ENCODE measurements at regions not wholly inside any gene's neighbourhood (a gene's known extent, or its start where the extent isn't known, plus 50 kb on each side); places are given as distances from the start of the nearest gene placed in this dataset.

DNA sequence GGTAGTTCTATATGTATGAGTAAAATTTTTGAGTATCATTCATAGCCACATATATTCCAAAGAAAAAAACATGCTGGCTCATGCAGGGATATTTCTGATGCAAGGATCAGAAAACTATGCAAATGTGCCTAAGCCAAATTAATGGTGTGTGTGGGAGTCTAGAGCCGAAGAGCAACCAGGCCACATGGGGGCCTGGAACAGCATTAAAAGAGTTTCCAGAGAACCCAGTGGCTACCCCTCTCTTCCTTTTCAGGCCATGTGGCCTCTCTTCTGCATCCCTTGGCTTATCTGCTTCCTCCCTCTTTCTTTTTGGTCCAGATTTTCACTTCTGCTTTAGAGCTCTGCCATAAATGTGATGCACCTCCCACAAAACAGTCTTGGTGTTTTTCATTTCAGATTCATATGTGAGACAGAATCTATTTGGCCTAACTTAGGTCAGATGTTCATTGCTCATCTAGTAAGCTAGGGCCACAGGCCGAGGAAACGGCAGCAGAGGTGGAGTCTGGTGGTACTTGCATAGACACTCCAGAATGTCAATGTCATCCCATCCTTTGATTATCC is 300.0 kb downstream of the SH3GL2 start:
- TF ChIP-seq POLR2A (IDR thresholded peaks at IDR 0.05; ENCODE audit: low read length) (no peak), GATA1 (IDR thresholded peaks at IDR 0.05; ENCODE audit: low read depth, low read length) (no peak)

All from erythroblast (primary cell).